Activated gamma-delta T cell treated with Interleukin-2 at 50 U/mL for 16 hours (primary cell): ENCODE measurements at regions not wholly inside any gene's neighbourhood (a gene's known extent, or its start where the extent isn't known, plus 50 kb on each side); places are given as distances from the start of the nearest gene placed in this dataset.

Experiments used
- DNase-seq: peaks from one replicate; pipeline ENCODE4 v3.0.0-alpha.2; 2020

- no peak for DNase-seq
Measured at GRCh38 chr12:92650228-92650822, 52.5 kb upstream of the PLEKHG7 start.

GRCh38 chr12:92649511-92650227, 53.1 kb upstream of the PLEKHG7 start:
- peak; percentile 61 for DNase-seq

GRCh38 chr12:92648242-92649031, 54.4 kb upstream of the PLEKHG7 start:
- DNase-seq, result no peak

- no peak for DNase-seq
Measured at GRCh38 chr12:92641291-92641690, 61.5 kb upstream of the PLEKHG7 start.

- DNase-seq, result no peak
Measured at GRCh38 chr12:92640691-92641090, 62.1 kb upstream of the PLEKHG7 start.

GRCh38 chr12:92639017-92639416, 63.8 kb upstream of the PLEKHG7 start:
- no peak for DNase-seq

GRCh38 chr12:92634730-92635129, 68.1 kb upstream of the PLEKHG7 start:
- DNase-seq, result no peak

GRCh38 chr12:92634202-92634601, 68.6 kb upstream of the PLEKHG7 start:
- DNase-seq, result no peak

GRCh38 chr12:92630968-92631367, 71.8 kb upstream of the PLEKHG7 start:
- no peak for DNase-seq

- DNase-seq, result no peak
Measured at GRCh38 chr12:92629349-92630065, 73.3 kb upstream of the PLEKHG7 start.

GRCh38 chr12:92628476-92628875, 74.3 kb upstream of the PLEKHG7 start:
- no peak for DNase-seq

GRCh38 chr12:92627511-92627910, 75.3 kb upstream of the PLEKHG7 start:
- no peak for DNase-seq

GRCh38 chr12:92625639-92626310, 77.0 kb upstream of the PLEKHG7 start:
- DNase-seq, result no peak

- no peak for DNase-seq
Measured at GRCh38 chr12:92624236-92624635, 78.6 kb upstream of the PLEKHG7 start.

GRCh38 chr12:92623386-92623785, 79.4 kb upstream of the PLEKHG7 start:
- DNase-seq, result no peak

GRCh38 chr12:92621833-92622232, 81.0 kb upstream of the PLEKHG7 start:
- no peak for DNase-seq

- DNase-seq, result no peak
Measured at GRCh38 chr12:92621312-92621711, 81.5 kb upstream of the PLEKHG7 start.

- no peak for DNase-seq
Measured at GRCh38 chr12:92619730-92620684, 82.8 kb upstream of the PLEKHG7 start.

- DNase-seq, result no peak
Measured at GRCh38 chr12:92619026-92619425, 83.8 kb upstream of the PLEKHG7 start.

- DNase-seq, result no peak
Measured at GRCh38 chr12:92615703-92616102, 87.1 kb upstream of the PLEKHG7 start.

GRCh38 chr12:92615086-92615485, 87.7 kb upstream of the PLEKHG7 start:
- DNase-seq, result no peak

GRCh38 chr12:92614502-92614901, 88.3 kb upstream of the PLEKHG7 start:
- DNase-seq, result no peak
